Liver (tissue), 8 donors: ENCODE measurements at regions not wholly inside any gene's neighbourhood (a gene's known extent, or its start where the extent isn't known, plus 50 kb on each side); places are given as distances from the start of the nearest gene placed in this dataset.

ENCODE experiments used
- DNase-seq: peaks from one replicate; pipeline ENCODE4 v3.0.0-alpha.2; 2017; ENCODE audit warnings: low spot score
- H3K27ac ChIP-seq, 2 donors: one replicate each; pipeline ENCODE4 v1.7.0; 2013; ENCODE audit warnings: inconsistent platforms in 2 of 2, low read length in 2 of 2, control low read depth in 1 of 2, low read depth in 1 of 2, mild to moderate bottlenecking in 1 of 2
- H3K27me3 ChIP-seq, 4 donors: one replicate each; pipeline versions ENCODE4 v1.6.1 to v1.7.0; 2013; ENCODE audit warnings: low read length in 3 of 4, inconsistent platforms in 1 of 4, mild to moderate bottlenecking in 1 of 4, moderate library complexity in 1 of 4; ENCODE audit not compliant: control insufficient read depth in 4 of 4, insufficient read depth in 4 of 4
- H3K36me3 ChIP-seq, 4 donors: one replicate each; pipeline versions ENCODE4 v1.6.1 to v1.7.0; 2013; ENCODE audit warnings: low read length in 3 of 4, mild to moderate bottlenecking in 3 of 4, low read depth in 1 of 4, moderate library complexity in 1 of 4; ENCODE audit not compliant: control insufficient read depth in 4 of 4, insufficient read depth in 3 of 4
- H3K4me1 ChIP-seq, 4 donors: one replicate each; pipeline versions ENCODE4 v1.6.1 to v1.7.0; 2013; ENCODE audit warnings: low read length in 3 of 4, mild to moderate bottlenecking in 3 of 4, moderate library complexity in 1 of 4; ENCODE audit not compliant: control insufficient read depth in 4 of 4, insufficient read depth in 4 of 4
- H3K4me3 ChIP-seq, 3 donors: one replicate each; pipeline versions ENCODE4 v1.6.1 to v1.7.0; 2013; ENCODE audit warnings: low read length in 3 of 3, control low read depth in 1 of 3, low read depth in 1 of 3, mild to moderate bottlenecking in 1 of 3
- H3K9ac ChIP-seq, 2 donors: one replicate each; pipeline ENCODE4 v1.7.0; 2013; ENCODE audit warnings: low read length in 2 of 2, mild to moderate bottlenecking in 2 of 2, moderate library complexity in 2 of 2, control low read depth in 1 of 2, low read depth in 1 of 2
- H3K9me3 ChIP-seq, 4 donors: one replicate each; pipeline versions ENCODE4 v1.6.1 to v1.7.0; 2013; ENCODE audit warnings: low read length in 3 of 4; ENCODE audit not compliant: control insufficient read depth in 4 of 4
- EGR1 ChIP-seq, 2 donors: IDR thresholded peaks; 2 replicates each; pipeline ENCODE4 v1.6.1; 2016 to 2018; ENCODE audit warnings: antibody characterized with exemption in 2 of 2, low read depth in 2 of 2
- FOXA1 ChIP-seq: IDR thresholded peaks from 2 replicates; pipeline ENCODE4 v1.6.1; 2016; ENCODE audit warnings: antibody characterized with exemption
- FOXA2 ChIP-seq: IDR thresholded peaks from 2 replicates; pipeline ENCODE4 v1.6.1; 2016; ENCODE audit warnings: antibody characterized with exemption
- GABPA ChIP-seq, 2 donors: IDR thresholded peaks in 1 of 2; conservative IDR thresholded peaks in 1 of 2; 2 replicates each; pipeline ENCODE4 v1.6.1; 2016; ENCODE audit warnings: antibody characterized with exemption in 2 of 2, mild to moderate bottlenecking in 1 of 2, moderate library complexity in 1 of 2
- HNF4A ChIP-seq, 2 donors: conservative IDR thresholded peaks; 2 replicates each; pipeline ENCODE4 v1.6.1; 2016; ENCODE audit warnings: antibody characterized with exemption in 2 of 2, mild to moderate bottlenecking in 2 of 2
- HNF4G ChIP-seq: IDR thresholded peaks from 2 replicates; pipeline ENCODE4 v1.6.1; 2016; ENCODE audit warnings: antibody characterized with exemption
- JUND ChIP-seq, 2 donors: IDR thresholded peaks; 2 replicates each; pipeline ENCODE4 v1.6.1; 2016; ENCODE audit warnings: antibody characterized with exemption in 2 of 2
- NR2F2 ChIP-seq: IDR thresholded peaks from 2 replicates; pipeline ENCODE4 v1.6.1; 2016; ENCODE audit warnings: antibody characterized with exemption
- RAD21 ChIP-seq, 2 donors: IDR thresholded peaks; 2 replicates each; pipeline ENCODE4 v1.6.1; 2016; ENCODE audit warnings: antibody characterized with exemption in 2 of 2, mild to moderate bottlenecking in 2 of 2
- RXRA ChIP-seq, 2 donors: IDR thresholded peaks; 2 replicates each; pipeline ENCODE4 v1.6.1; 2017 to 2018; ENCODE audit warnings: antibody characterized with exemption in 2 of 2, mild to moderate bottlenecking in 1 of 2
- TAF1 ChIP-seq: conservative IDR thresholded peaks from 2 replicates; pipeline ENCODE4 v1.6.1; 2016; ENCODE audit warnings: antibody characterized with exemption, mild to moderate bottlenecking
- YY1 ChIP-seq: IDR thresholded peaks from 2 replicates; pipeline ENCODE4 v1.6.1; 2016; ENCODE audit warnings: antibody characterized with exemption, mild to moderate bottlenecking
- WGBS: extraction: QIAGEN DNeasy Blood & Tissue Kit; methylation state at CpG from one replicate; pipeline ENCODE4 v1.1.7; 2013; 5-methylcytosine and 5-hydroxymethylcytosine counted together
- TF ChIP-seq, protein P1 (sequence below): fragments of 150-350 bp; IDR thresholded peaks from 2 replicates; pipeline ENCODE4 v1.5.1; 2017; ENCODE audit warnings: improper control_type of control experiment, low read depth, low read length; ENCODE audit not compliant: missing input control
- TF ChIP-seq, protein P2 (sequence below): IDR thresholded peaks from 2 replicates; pipeline ENCODE4 v1.6.1; 2016; ENCODE audit warnings: antibody characterized with exemption, mild to moderate bottlenecking
- TF ChIP-seq, protein P3 (sequence below): IDR thresholded peaks from 2 replicates; pipeline ENCODE4 v1.6.1; 2016; ENCODE audit warnings: antibody characterized with exemption
- TF ChIP-seq, protein P4 (sequence below): IDR thresholded peaks from 2 replicates; pipeline ENCODE4 v1.6.1; 2016; ENCODE audit warnings: antibody characterized with exemption
- TF ChIP-seq, protein P5 (sequence below): IDR thresholded peaks from 2 replicates; pipeline ENCODE4 v1.6.1; 2016; ENCODE audit warnings: antibody characterized with exemption
- donor health status: healthy.
- donor health status: healthy.
- donor health status: healthy.
- donor health status: healthy.
- donor health status: healthy.

DNA sequence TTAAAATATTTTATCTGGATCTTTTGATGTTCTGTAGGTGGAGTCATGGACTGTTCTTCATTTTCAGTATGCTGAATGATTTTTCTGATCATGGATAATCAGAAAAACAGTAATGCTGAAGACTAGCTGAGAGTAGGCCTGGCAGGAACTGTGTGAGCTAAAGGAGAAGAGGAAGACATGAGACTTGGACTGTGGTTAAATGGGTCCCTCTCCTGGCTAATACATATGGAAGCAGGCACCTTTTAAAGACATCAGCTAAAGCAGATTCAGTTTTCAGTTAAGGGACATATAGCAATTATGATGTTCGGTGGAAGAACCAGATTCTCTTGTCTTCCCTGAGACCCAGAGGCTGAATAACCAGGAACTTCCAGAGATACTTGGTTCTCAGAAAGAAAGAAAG, 169.4 kb downstream of the OLFM4 start:
- peaks cover 0 to 6% (median 2%) of the 10 kb centered on the region in 4 donors for H3K4me1 ChIP-seq
- no peak for TF ChIP-seq RAD21 (IDR thresholded peaks at IDR 0.05)
- TF ChIP-seq NR2F2, result no peak
- no peak for TF ChIP-seq EGR1 (IDR thresholded peaks at IDR 0.05; ENCODE audit: low read depth in 2 of 2)
- no peak for TF ChIP-seq FOXA1
- TF ChIP-seq, protein P1, sequence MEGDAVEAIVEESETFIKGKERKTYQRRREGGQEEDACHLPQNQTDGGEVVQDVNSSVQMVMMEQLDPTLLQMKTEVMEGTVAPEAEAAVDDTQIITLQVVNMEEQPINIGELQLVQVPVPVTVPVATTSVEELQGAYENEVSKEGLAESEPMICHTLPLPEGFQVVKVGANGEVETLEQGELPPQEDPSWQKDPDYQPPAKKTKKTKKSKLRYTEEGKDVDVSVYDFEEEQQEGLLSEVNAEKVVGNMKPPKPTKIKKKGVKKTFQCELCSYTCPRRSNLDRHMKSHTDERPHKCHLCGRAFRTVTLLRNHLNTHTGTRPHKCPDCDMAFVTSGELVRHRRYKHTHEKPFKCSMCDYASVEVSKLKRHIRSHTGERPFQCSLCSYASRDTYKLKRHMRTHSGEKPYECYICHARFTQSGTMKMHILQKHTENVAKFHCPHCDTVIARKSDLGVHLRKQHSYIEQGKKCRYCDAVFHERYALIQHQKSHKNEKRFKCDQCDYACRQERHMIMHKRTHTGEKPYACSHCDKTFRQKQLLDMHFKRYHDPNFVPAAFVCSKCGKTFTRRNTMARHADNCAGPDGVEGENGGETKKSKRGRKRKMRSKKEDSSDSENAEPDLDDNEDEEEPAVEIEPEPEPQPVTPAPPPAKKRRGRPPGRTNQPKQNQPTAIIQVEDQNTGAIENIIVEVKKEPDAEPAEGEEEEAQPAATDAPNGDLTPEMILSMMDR, result no peak
- no peak for TF ChIP-seq HNF4A (conservative IDR thresholded peaks at IDR 0.05)
- no peak for TF ChIP-seq YY1
- 80% methylated on average over 1 of the region's 1 CpG for WGBS
- H3K27me3 ChIP-seq, result peaks cover 0 to 23% (median 3%) of the 10 kb centered on the region in 4 donors
- no peak overlapping the region for H3K27ac ChIP-seq
- no peak for DNase-seq
- H3K4me3 ChIP-seq, result no peak overlapping the region
- H3K9me3 ChIP-seq, result peaks cover 0 to 5% (median 0%) of the 10 kb centered on the region in 4 donors
- H3K9ac ChIP-seq, result no peak overlapping the region
- no peaks in the 10 kb centered on the region for H3K36me3 ChIP-seq

DNA sequence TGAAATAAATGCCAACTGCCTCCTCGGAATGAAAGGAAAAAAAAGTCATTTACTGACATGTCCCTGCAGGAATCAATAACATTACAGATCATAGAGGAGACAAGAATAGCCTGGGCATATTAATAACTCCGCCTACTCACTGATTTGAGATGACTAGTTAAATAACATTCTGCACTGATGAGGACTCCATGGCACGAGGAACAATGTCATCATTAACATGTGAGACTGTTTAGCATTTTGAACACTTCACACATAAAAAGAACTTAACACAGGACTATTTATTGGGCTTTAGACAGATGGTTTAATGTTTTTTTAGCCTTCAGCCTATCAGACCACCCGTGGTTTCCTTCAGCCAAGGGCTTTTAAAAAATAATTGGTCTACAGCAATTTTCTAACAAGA, 170.1 kb downstream of the OLFM4 start:
- no peak for TF ChIP-seq EGR1 (IDR thresholded peaks at IDR 0.05; ENCODE audit: low read depth in 2 of 2)
- no peak for TF ChIP-seq TAF1
- no peak for TF ChIP-seq RXRA (IDR thresholded peaks at IDR 0.05)
- no peak for TF ChIP-seq HNF4G
- TF ChIP-seq, protein P2, sequence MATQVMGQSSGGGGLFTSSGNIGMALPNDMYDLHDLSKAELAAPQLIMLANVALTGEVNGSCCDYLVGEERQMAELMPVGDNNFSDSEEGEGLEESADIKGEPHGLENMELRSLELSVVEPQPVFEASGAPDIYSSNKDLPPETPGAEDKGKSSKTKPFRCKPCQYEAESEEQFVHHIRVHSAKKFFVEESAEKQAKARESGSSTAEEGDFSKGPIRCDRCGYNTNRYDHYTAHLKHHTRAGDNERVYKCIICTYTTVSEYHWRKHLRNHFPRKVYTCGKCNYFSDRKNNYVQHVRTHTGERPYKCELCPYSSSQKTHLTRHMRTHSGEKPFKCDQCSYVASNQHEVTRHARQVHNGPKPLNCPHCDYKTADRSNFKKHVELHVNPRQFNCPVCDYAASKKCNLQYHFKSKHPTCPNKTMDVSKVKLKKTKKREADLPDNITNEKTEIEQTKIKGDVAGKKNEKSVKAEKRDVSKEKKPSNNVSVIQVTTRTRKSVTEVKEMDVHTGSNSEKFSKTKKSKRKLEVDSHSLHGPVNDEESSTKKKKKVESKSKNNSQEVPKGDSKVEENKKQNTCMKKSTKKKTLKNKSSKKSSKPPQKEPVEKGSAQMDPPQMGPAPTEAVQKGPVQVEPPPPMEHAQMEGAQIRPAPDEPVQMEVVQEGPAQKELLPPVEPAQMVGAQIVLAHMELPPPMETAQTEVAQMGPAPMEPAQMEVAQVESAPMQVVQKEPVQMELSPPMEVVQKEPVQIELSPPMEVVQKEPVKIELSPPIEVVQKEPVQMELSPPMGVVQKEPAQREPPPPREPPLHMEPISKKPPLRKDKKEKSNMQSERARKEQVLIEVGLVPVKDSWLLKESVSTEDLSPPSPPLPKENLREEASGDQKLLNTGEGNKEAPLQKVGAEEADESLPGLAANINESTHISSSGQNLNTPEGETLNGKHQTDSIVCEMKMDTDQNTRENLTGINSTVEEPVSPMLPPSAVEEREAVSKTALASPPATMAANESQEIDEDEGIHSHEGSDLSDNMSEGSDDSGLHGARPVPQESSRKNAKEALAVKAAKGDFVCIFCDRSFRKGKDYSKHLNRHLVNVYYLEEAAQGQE, result no peak
- TF ChIP-seq HNF4A (conservative IDR thresholded peaks at IDR 0.05), result no peak
- TF ChIP-seq, protein P1, result no peak
- TF ChIP-seq YY1, result no peak
- TF ChIP-seq, protein P3, sequence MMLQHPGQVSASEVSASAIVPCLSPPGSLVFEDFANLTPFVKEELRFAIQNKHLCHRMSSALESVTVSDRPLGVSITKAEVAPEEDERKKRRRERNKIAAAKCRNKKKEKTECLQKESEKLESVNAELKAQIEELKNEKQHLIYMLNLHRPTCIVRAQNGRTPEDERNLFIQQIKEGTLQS, result no peak
- no peak for TF ChIP-seq GABPA (IDR thresholded peaks at IDR 0.05 in 1 of 2, conservative IDR thresholded peaks at IDR 0.05 in 1 of 2)
- TF ChIP-seq, protein P4, sequence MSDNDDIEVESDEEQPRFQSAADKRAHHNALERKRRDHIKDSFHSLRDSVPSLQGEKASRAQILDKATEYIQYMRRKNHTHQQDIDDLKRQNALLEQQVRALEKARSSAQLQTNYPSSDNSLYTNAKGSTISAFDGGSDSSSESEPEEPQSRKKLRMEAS, result no peak
- TF ChIP-seq FOXA2, result no peak
- TF ChIP-seq, protein P5, sequence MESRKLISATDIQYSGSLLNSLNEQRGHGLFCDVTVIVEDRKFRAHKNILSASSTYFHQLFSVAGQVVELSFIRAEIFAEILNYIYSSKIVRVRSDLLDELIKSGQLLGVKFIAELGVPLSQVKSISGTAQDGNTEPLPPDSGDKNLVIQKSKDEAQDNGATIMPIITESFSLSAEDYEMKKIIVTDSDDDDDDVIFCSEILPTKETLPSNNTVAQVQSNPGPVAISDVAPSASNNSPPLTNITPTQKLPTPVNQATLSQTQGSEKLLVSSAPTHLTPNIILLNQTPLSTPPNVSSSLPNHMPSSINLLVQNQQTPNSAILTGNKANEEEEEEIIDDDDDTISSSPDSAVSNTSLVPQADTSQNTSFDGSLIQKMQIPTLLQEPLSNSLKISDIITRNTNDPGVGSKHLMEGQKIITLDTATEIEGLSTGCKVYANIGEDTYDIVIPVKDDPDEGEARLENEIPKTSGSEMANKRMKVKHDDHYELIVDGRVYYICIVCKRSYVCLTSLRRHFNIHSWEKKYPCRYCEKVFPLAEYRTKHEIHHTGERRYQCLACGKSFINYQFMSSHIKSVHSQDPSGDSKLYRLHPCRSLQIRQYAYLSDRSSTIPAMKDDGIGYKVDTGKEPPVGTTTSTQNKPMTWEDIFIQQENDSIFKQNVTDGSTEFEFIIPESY, result no peak
- no peak for TF ChIP-seq FOXA1
- TF ChIP-seq JUND (IDR thresholded peaks at IDR 0.05), result no peak
- Histone ChIP-seq H3K4me1 (peaks cover 0 to 6% (median 2%) of the 10 kb centered on the region in 4 donors), H3K36me3 (no peaks in the 10 kb centered on the region), H3K27ac (no peak overlapping the region), H3K9ac (no peak overlapping the region), H3K27me3 (peaks cover 0 to 23% (median 3%) of the 10 kb centered on the region in 4 donors), H3K4me3 (no peak overlapping the region), H3K9me3 (peaks cover 0 to 5% (median 0%) of the 10 kb centered on the region in 4 donors)
- DNase-seq, result no peak
- 53% methylated on average over 4 of the region's 4 CpGs for WGBS
